Endodermal cell (in vitro differentiated cells): ENCODE measurements at regions not wholly inside any gene's neighbourhood (a gene's known extent, or its start where the extent isn't known, plus 50 kb on each side); places are given as distances from the start of the nearest gene placed in this dataset.

Source experiments
- DNase-seq: peaks from one replicate; pipeline ENCODE4 v3.0.0-alpha.2; 2017
- H3K27ac ChIP-seq: 2 replicates; pipeline ENCODE4 v1.5.1; 2013; ENCODE audit warnings: mild to moderate bottlenecking, low read depth, low read length, moderate library complexity
- H3K27me3 ChIP-seq: 2 replicates; pipeline ENCODE4 v1.6.1; 2013; ENCODE audit warnings: mild to moderate bottlenecking, low read length, moderate library complexity; ENCODE audit not compliant: insufficient read depth, control insufficient read depth, poor library complexity, severe bottlenecking
- H3K36me3 ChIP-seq: 2 replicates; pipeline ENCODE4 v1.7.0; 2013; ENCODE audit warnings: mild to moderate bottlenecking, low read length, moderate library complexity; ENCODE audit not compliant: control insufficient read depth, insufficient read depth
- H3K4me1 ChIP-seq: one replicate; pipeline ENCODE4 v1.7.0; 2013; ENCODE audit warnings: low read length; ENCODE audit not compliant: control insufficient read depth, insufficient read depth
- H3K4me3 ChIP-seq: 2 replicates; pipeline ENCODE4 v1.5.1; 2013; ENCODE audit warnings: mild to moderate bottlenecking, low read length, moderate library complexity
- H3K9ac ChIP-seq: 2 replicates; pipeline ENCODE4 v1.6.1; 2013; ENCODE audit warnings: mild to moderate bottlenecking, low read length, moderate library complexity; ENCODE audit not compliant: poor library complexity, severe bottlenecking; ENCODE audit errors: extremely low read depth
- H3K9me3 ChIP-seq: 2 replicates; pipeline ENCODE4 v1.6.1; 2013; ENCODE audit warnings: mild to moderate bottlenecking, low read length, moderate library complexity; ENCODE audit not compliant: control insufficient read depth
- H3K27ac Mint-ChIP-seq: 2 replicates; pipeline ENCODE4 v1.8.0; 2020; ENCODE audit warnings: mixed read lengths
- H3K27me3 Mint-ChIP-seq: 2 replicates; pipeline ENCODE4 v1.8.0; 2021; ENCODE audit warnings: mild to moderate bottlenecking, mixed read lengths; ENCODE audit not compliant: insufficient read depth
- H3K36me3 Mint-ChIP-seq: 2 replicates; pipeline ENCODE4 v1.8.0; 2020; ENCODE audit warnings: low read depth, mixed read lengths
- H3K4me1 Mint-ChIP-seq: 2 replicates; pipeline ENCODE4 v1.8.0; 2020; ENCODE audit warnings: mixed read lengths
- H3K4me3 Mint-ChIP-seq: 2 replicates; pipeline ENCODE4 v1.8.0; 2020; ENCODE audit warnings: mild to moderate bottlenecking, moderate library complexity, mixed read lengths
- H3K9me3 Mint-ChIP-seq: 2 replicates; pipeline ENCODE4 v1.8.0; 2020; ENCODE audit warnings: mild to moderate bottlenecking, mixed read lengths
- WGBS, 2 experiments: methylation state at CpG; one replicate each; pipeline versions ENCODE4 v1.1.5 to v1.1.7; 2013; ENCODE audit warnings: missing lambda C conversion rate in 2 of 2, mixed read lengths in 1 of 2; ENCODE audit not compliant: insufficient coverage in 1 of 2, insufficient read length in 1 of 2; 5-methylcytosine and 5-hydroxymethylcytosine counted together
- TF ChIP-seq, protein P1 (sequence below): fragments of 200-600 bp; sonication (generic); conservative IDR thresholded peaks from 2 replicates; pipeline ENCODE4 v1.5.0; 2021; ENCODE audit warnings: antibody characterized with exemption, mild to moderate bottlenecking

DNA sequence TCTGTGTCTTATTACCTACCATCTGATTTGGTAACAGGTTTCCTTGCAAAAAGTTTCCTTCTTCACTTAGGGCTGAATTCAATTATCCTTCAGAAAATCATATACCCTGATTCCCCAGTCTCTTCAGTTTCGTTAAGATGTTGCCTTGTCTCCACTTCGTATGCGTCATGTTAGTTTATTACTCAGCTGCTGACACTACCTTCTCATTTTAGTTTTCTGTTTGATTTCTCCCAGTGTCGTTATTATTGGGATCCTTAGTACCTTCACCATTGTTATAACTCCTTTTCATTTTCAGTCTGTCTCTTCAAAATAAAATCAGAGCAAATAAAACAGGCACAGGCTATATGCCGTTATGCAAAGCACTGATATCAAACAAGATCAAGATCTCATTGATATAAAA, 87.5 kb upstream of the RBPJ start:
- Histone ChIP-seq H3K9ac (no peak overlapping the region), H3K4me3 (no peak overlapping the region), H3K9me3 (no peaks in the 10 kb centered on the region), H3K27ac (no peak overlapping the region), H3K36me3 (no peaks in the 10 kb centered on the region), H3K27me3 (no peaks in the 10 kb centered on the region), H3K4me1 (peaks cover 1% of the 10 kb centered on the region)
- 93 to 95% methylated on average over 5 of the region's 5 CpGs for WGBS, 2 experiments
- H3K4me3 Mint-ChIP-seq, result no peak overlapping the region
- no peaks in the 10 kb centered on the region for H3K27me3 Mint-ChIP-seq
- H3K4me1 Mint-ChIP-seq, result peaks cover 19% of the 10 kb centered on the region
- H3K36me3 Mint-ChIP-seq, result no peaks in the 10 kb centered on the region
- TF ChIP-seq, protein P1, sequence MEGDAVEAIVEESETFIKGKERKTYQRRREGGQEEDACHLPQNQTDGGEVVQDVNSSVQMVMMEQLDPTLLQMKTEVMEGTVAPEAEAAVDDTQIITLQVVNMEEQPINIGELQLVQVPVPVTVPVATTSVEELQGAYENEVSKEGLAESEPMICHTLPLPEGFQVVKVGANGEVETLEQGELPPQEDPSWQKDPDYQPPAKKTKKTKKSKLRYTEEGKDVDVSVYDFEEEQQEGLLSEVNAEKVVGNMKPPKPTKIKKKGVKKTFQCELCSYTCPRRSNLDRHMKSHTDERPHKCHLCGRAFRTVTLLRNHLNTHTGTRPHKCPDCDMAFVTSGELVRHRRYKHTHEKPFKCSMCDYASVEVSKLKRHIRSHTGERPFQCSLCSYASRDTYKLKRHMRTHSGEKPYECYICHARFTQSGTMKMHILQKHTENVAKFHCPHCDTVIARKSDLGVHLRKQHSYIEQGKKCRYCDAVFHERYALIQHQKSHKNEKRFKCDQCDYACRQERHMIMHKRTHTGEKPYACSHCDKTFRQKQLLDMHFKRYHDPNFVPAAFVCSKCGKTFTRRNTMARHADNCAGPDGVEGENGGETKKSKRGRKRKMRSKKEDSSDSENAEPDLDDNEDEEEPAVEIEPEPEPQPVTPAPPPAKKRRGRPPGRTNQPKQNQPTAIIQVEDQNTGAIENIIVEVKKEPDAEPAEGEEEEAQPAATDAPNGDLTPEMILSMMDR, result no peak
- H3K27ac Mint-ChIP-seq, result no peak overlapping the region
- no peak for DNase-seq
- H3K9me3 Mint-ChIP-seq, result no peaks in the 10 kb centered on the region

DNA sequence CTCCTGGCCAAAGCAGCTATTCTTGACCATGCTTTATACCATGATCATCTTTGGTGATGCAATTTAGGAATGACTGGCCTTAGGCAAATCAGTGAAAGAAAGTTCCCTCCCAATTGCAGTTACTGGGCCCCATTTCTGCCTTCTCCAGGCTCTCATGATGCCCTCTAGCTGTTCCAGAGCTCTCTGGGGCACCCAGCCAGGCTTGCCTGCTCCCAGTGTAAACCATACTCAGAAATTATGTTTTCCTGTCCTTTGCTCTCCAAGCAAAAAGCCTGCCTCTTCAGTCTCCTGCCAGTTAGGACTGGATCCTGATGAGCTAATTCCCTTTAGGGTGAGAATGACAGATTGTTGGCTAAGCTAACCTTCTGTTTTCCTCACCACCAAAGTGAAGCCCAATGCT, 85.3 kb upstream of the RBPJ start:
- Mint-ChIP-seq H3K4me1 (peaks cover 30% of the 10 kb centered on the region), H3K27ac (no peak overlapping the region), H3K27me3 (no peaks in the 10 kb centered on the region), H3K4me3 (no peak overlapping the region), H3K36me3 (no peaks in the 10 kb centered on the region), H3K9me3 (no peaks in the 10 kb centered on the region)
- no peak overlapping the region for H3K4me3 ChIP-seq
- H3K27me3 ChIP-seq, result no peaks in the 10 kb centered on the region
- DNase-seq, result no peak
- no peak overlapping the region for H3K27ac ChIP-seq
- H3K9ac ChIP-seq, result no peak overlapping the region
- no peaks in the 10 kb centered on the region for H3K36me3 ChIP-seq
- peaks cover 12% of the 10 kb centered on the region for H3K4me1 ChIP-seq
- TF ChIP-seq, protein P1, result no peak
- no peaks in the 10 kb centered on the region for H3K9me3 ChIP-seq

DNA sequence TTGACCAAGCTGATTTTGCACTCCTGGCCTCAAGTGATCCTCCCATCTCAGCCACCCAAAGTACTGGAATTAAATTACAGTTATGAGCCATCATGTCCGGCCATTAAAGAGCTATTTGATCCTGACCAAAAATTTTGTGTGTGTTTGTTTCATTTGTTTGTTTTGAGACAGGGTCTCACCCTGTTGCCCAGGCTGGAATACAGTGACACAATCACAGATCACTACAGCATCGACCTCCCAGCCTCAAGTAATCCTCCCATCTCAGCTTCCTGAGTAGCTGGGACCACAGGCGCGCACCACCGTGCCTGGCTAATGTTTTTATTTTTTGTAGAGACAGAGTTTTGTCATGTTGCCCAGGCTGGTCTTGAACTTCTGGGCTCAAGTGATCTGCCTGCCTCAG, 82.9 kb upstream of the RBPJ start:
- no peaks in the 10 kb centered on the region for H3K36me3 Mint-ChIP-seq
- H3K27ac ChIP-seq, result peak overlapping the region; percentile 85
- no peaks in the 10 kb centered on the region for H3K9me3 Mint-ChIP-seq
- no peaks in the 10 kb centered on the region for H3K27me3 ChIP-seq
- no peaks in the 10 kb centered on the region for H3K36me3 ChIP-seq
- no peak for DNase-seq
- H3K9ac ChIP-seq, result no peak overlapping the region
- TF ChIP-seq, protein P1, result no peak
- H3K4me3 Mint-ChIP-seq, result no peak overlapping the region
- peaks cover 12% of the 10 kb centered on the region for H3K4me1 ChIP-seq
- 99% methylated on average over 5 of the region's 5 CpGs; no CpG with 5 or more reads in 1 of the 2 experiments for WGBS, 2 experiments
- H3K4me3 ChIP-seq, result no peak overlapping the region
- H3K4me1 Mint-ChIP-seq, result peaks cover 30% of the 10 kb centered on the region
- H3K27me3 Mint-ChIP-seq, result no peaks in the 10 kb centered on the region
- no peaks in the 10 kb centered on the region for H3K9me3 ChIP-seq
- H3K27ac Mint-ChIP-seq, result no peak overlapping the region
